Gastrocnemius medialis (tissue), 4 donors: ENCODE measurements at regions not wholly inside any gene's neighbourhood (a gene's known extent, or its start where the extent isn't known, plus 50 kb on each side); places are given as distances from the start of the nearest gene placed in this dataset.

Source experiments
- ATAC-seq, 2 donors: fragments of 150-250 bp; one replicate each; pipeline ENCODE4 v1.9.1; 2016
- DNase-seq, 2 donors: peaks; one replicate each; pipeline ENCODE4 v3.0.0-alpha.2; 2019
- H3K27ac ChIP-seq, 4 donors: fragments of 200-600 bp; sonication (generic); 1 replicate in 1 of 4; 2 replicates in 3 of 4; pipeline ENCODE4 v1.5.1; 2016 to 2018; ENCODE audit warnings: mild to moderate bottlenecking in 2 of 4, moderate library complexity in 1 of 4
- H3K27me3 ChIP-seq, 3 donors: fragments of 200-600 bp; sonication (generic) in 2 of 3; 1 replicate in 1 of 3; 2 replicates in 2 of 3; pipeline versions ENCODE4 v1.5.1 to v1.6.0; 2016 to 2019; ENCODE audit warnings: mild to moderate bottlenecking in 1 of 3, moderate library complexity in 1 of 3
- H3K36me3 ChIP-seq, 2 donors: fragments of 200-600 bp; sonication (generic) in 1 of 2; one replicate each; pipeline ENCODE4 v1.5.1; 2017 to 2018
- H3K4me1 ChIP-seq, 2 donors: fragments of 200-600 bp; sonication (generic) in 1 of 2; one replicate each; pipeline ENCODE4 v1.5.1; 2016 to 2017; ENCODE audit warnings: mild to moderate bottlenecking in 2 of 2
- H3K4me3 ChIP-seq, 4 donors: fragments of 200-600 bp; sonication (generic) in 3 of 4; 1 replicate in 1 of 4; 2 replicates in 3 of 4; pipeline ENCODE4 v1.5.1; 2016 to 2019; ENCODE audit warnings: mild to moderate bottlenecking in 2 of 4
- H3K9me3 ChIP-seq, 3 donors: fragments of 200-600 bp; sonication (generic) in 2 of 3; 1 replicate in 1 of 3; 2 replicates in 2 of 3; pipeline ENCODE4 v1.5.1; 2016 to 2019
- CTCF ChIP-seq, 5 experiments: fragments of 450-650 bp in 3 of 5; fragments of 200-600 bp in 2 of 5; sonication (generic) in 2 of 5; IDR thresholded peaks in 4 of 5; conservative IDR thresholded peaks in 1 of 5; 1 replicate in 4 of 5; 2 replicates in 1 of 5; pipeline ENCODE4 v1.5.1; 2016 to 2019; ENCODE audit warnings: antibody characterized with exemption in 5 of 5, mild to moderate bottlenecking in 3 of 5, moderate library complexity in 3 of 5
- POLR2A ChIP-seq, 2 donors: fragments of 450-650 bp; IDR thresholded peaks; one replicate each; pipeline ENCODE4 v1.6.1; 2017; ENCODE audit warnings: antibody characterized with exemption in 2 of 2, mild to moderate bottlenecking in 2 of 2, moderate library complexity in 2 of 2
- in situ Hi-C, 4 donors: fragments of 200-750 bp; cut with MboI; loops; one replicate each; pipeline versions ENCODE4 v1.15.0 to v1.8.0; 2017; ENCODE audit warnings: low sequenced_read_pairs in 4 of 4
- intact Hi-C: fragments of 100-400 bp; cut with DNase I; formaldehyde crosslinking; loops from one replicate; pipeline ENCODE4 v1.15.1; 2023; ENCODE audit warnings: low total_unique reads

DNA sequence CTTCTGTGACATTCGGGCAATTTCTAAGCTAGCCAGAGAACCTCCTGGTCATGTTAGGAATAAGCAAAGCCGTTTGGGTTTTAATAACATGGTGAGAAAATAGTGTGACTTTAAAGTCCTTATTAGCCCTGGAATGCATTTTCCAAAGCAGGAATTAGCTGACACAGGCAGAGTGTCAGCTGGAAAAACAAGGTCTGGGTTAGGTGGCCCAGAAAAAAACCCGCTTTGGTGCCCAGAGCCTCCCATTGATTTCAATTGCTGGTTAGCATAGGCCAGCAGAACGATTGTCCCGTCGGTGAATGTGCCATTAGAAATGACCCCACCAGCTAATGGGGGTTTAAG lies 62.1 kb upstream of the CPEB4 start:
- DNase-seq, result no peak
- H3K9me3 ChIP-seq, result no peaks in the 10 kb centered on the region
- no peaks in the 10 kb centered on the region for H3K36me3 ChIP-seq
- no peaks in the 10 kb centered on the region for H3K27me3 ChIP-seq
- H3K4me1 ChIP-seq, result peaks cover 7 to 11% of the 10 kb centered on the region in 2 donors
- no peak overlapping the region for H3K27ac ChIP-seq
- intact Hi-C loops, result no loop called here
- in situ Hi-C loops, result no loop called here
- no peak overlapping the region for H3K4me3 ChIP-seq
- ATAC-seq, result no peak
- no peak for TF ChIP-seq POLR2A (IDR thresholded peaks at IDR 0.05)
- TF ChIP-seq CTCF (IDR thresholded peaks at IDR 0.05 in 4 of 5, conservative IDR thresholded peaks at IDR 0.05 in 1 of 5), result no peak

GRCh38 chr5:173826428-173827350 lies 61.5 kb upstream of the CPEB4 start:
- peaks cover 7 to 11% of the 10 kb centered on the region in 2 donors for H3K4me1 ChIP-seq
- in situ Hi-C loops, result no loop called here
- H3K36me3 ChIP-seq, result no peaks in the 10 kb centered on the region
- DNase-seq (no peak), ATAC-seq (no peak)
- H3K9me3 ChIP-seq, result no peaks in the 10 kb centered on the region
- no peak overlapping the region for H3K4me3 ChIP-seq
- TF ChIP-seq POLR2A (IDR thresholded peaks at IDR 0.05), result no peak
- TF ChIP-seq CTCF (IDR thresholded peaks at IDR 0.05 in 4 of 5, conservative IDR thresholded peaks at IDR 0.05 in 1 of 5), result no peak
- H3K27ac ChIP-seq, result no peak overlapping the region
- H3K27me3 ChIP-seq, result no peaks in the 10 kb centered on the region
- intact Hi-C loops, result no loop called here

GRCh38 chr5:173828952-173829351 lies 59.2 kb upstream of the CPEB4 start:
- no peaks in the 10 kb centered on the region for H3K36me3 ChIP-seq
- no peak overlapping the region for H3K4me3 ChIP-seq
- no peaks in the 10 kb centered on the region for H3K27me3 ChIP-seq
- TF ChIP-seq POLR2A (IDR thresholded peaks at IDR 0.05) (no peak), CTCF (IDR thresholded peaks at IDR 0.05 in 4 of 5, conservative IDR thresholded peaks at IDR 0.05 in 1 of 5) (no peak)
- H3K4me1 ChIP-seq, result peaks cover 19 to 20% of the 10 kb centered on the region in 2 donors
- intact Hi-C loops, result no loop called here
- DNase-seq (no peak), ATAC-seq (no peak)
- no peaks in the 10 kb centered on the region for H3K9me3 ChIP-seq
- no peak overlapping the region for H3K27ac ChIP-seq
- in situ Hi-C loops, result no loop called here

DNA sequence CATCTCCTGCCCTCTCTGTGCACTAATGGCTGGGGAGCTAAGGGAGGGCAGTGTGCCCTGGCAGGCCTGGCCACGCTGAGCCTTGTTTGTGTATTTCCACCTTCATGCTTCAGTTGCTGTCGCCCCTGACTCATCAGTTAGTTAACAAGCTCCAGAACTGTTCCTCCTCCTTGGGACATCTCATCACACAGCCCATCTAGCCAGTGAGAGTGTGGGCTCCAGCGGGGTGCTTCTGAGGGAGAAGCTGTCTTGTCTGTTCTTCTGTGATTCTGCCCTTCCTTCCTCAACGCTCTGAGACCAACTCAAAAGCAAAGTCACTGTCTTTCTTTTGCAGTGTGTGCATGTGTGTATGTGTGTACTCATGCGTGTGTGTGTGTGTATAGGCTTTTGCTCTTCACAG lies 58.3 kb upstream of the CPEB4 start:
- TF ChIP-seq CTCF (IDR thresholded peaks at IDR 0.05 in 4 of 5, conservative IDR thresholded peaks at IDR 0.05 in 1 of 5) (no peak), POLR2A (IDR thresholded peaks at IDR 0.05) (no peak)
- in situ Hi-C loops, result no loop called here
- ATAC-seq, result no peak

More for the DNA sequence above, 58.3 kb upstream of the CPEB4 start:
- H3K27ac ChIP-seq, result no peak overlapping the region
- intact Hi-C loops, result loop anchor here (10.0 kb wide), 1 partner anchor 375 kb away; no protein-coding TSS in a partner anchor
- H3K4me1 ChIP-seq, result peaks cover 21 to 27% of the 10 kb centered on the region in 2 donors
- H3K27me3 ChIP-seq, result no peaks in the 10 kb centered on the region
- no peaks in the 10 kb centered on the region for H3K9me3 ChIP-seq
- H3K36me3 ChIP-seq, result no peaks in the 10 kb centered on the region
- H3K4me3 ChIP-seq, result no peak overlapping the region
- no peak for DNase-seq
